DND-41 (cell line): ENCODE measurements at regions not wholly inside any gene's neighbourhood (a gene's known extent, or its start where the extent isn't known, plus 50 kb on each side); places are given as distances from the start of the nearest gene placed in this dataset.

Experiments
- EZH2 ChIP-seq: IDR thresholded peaks from 3 replicates; pipeline ENCODE4 v1.6.1; 2012; ENCODE audit warnings: borderline replicate concordance, low read depth, mild to moderate bottlenecking, moderate library complexity, low read length, inconsistent platforms; ENCODE audit not compliant: severe bottlenecking
- TF ChIP-seq, protein P1 (sequence below): IDR thresholded peaks from 2 replicates; pipeline ENCODE4 v1.5.1; 2012; ENCODE audit warnings: borderline replicate concordance, low read length, moderate library complexity, mild to moderate bottlenecking; ENCODE audit not compliant: poor library complexity, severe bottlenecking; ENCODE audit errors: extremely low read depth

GRCh38 chr9:22522206-22522740 is 75.6 kb downstream of the DMRTA1 start:
- TF ChIP-seq, protein P1, sequence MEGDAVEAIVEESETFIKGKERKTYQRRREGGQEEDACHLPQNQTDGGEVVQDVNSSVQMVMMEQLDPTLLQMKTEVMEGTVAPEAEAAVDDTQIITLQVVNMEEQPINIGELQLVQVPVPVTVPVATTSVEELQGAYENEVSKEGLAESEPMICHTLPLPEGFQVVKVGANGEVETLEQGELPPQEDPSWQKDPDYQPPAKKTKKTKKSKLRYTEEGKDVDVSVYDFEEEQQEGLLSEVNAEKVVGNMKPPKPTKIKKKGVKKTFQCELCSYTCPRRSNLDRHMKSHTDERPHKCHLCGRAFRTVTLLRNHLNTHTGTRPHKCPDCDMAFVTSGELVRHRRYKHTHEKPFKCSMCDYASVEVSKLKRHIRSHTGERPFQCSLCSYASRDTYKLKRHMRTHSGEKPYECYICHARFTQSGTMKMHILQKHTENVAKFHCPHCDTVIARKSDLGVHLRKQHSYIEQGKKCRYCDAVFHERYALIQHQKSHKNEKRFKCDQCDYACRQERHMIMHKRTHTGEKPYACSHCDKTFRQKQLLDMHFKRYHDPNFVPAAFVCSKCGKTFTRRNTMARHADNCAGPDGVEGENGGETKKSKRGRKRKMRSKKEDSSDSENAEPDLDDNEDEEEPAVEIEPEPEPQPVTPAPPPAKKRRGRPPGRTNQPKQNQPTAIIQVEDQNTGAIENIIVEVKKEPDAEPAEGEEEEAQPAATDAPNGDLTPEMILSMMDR, result no peak
- no peak for TF ChIP-seq EZH2
